Left renal pelvis (tissue), 4 donors: ENCODE measurements at regions not wholly inside any gene's neighbourhood (a gene's known extent, or its start where the extent isn't known, plus 50 kb on each side); places are given as distances from the start of the nearest gene placed in this dataset.

Source experiments
- DNase-seq, 4 donors: peaks; one replicate each; pipeline ENCODE4 v3.0.0-alpha.2; 2013; ENCODE audit warnings: low read depth in 4 of 4, low spot score in 3 of 4

GRCh38 chr6:169849396-169849795, 98.0 kb downstream of the ERMARD start:
- no peak for DNase-seq

GRCh38 chr6:169848946-169849345, 97.5 kb downstream of the ERMARD start:
- DNase-seq, result no peak

GRCh38 chr6:169847901-169848311, 96.5 kb downstream of the ERMARD start:
- no peak for DNase-seq

- no peak for DNase-seq
Measured at GRCh38 chr6:169847141-169847674, 95.8 kb downstream of the ERMARD start.

- no peak for DNase-seq
Measured at GRCh38 chr6:169846286-169847056, 95.0 kb downstream of the ERMARD start.

GRCh38 chr6:169845426-169846285, 94.2 kb downstream of the ERMARD start:
- no peak for DNase-seq

- no peak for DNase-seq
Measured at GRCh38 chr6:169844946-169845345, 93.5 kb downstream of the ERMARD start.

GRCh38 chr6:169843991-169844390, 92.6 kb downstream of the ERMARD start:
- DNase-seq, result no peak

GRCh38 chr6:169843110-169843509, 91.7 kb downstream of the ERMARD start:
- DNase-seq, result no peak

- no peak for DNase-seq
Measured at GRCh38 chr6:169841907-169842606, 90.6 kb downstream of the ERMARD start.

- no peak for DNase-seq
Measured at GRCh38 chr6:169841251-169841650, 89.8 kb downstream of the ERMARD start.

GRCh38 chr6:169839898-169840631, 88.6 kb downstream of the ERMARD start:
- DNase-seq, result no peak

GRCh38 chr6:169839493-169839892, 88.1 kb downstream of the ERMARD start:
- DNase-seq, result no peak

GRCh38 chr6:169839029-169839481, 87.6 kb downstream of the ERMARD start:
- no peak for DNase-seq

GRCh38 chr6:169838346-169839028, 87.1 kb downstream of the ERMARD start:
- DNase-seq, result no peak

GRCh38 chr6:169837529-169838250, 86.3 kb downstream of the ERMARD start:
- no peak for DNase-seq

GRCh38 chr6:169833258-169833794, 81.9 kb downstream of the ERMARD start:
- no peak for DNase-seq

GRCh38 chr6:169832247-169832948, 81.0 kb downstream of the ERMARD start:
- no peak for DNase-seq
